ENCODE measurements at regions not wholly inside any gene's neighbourhood (a gene's known extent, or its start where the extent isn't known, plus 50 kb on each side); places are given as distances from the start of the nearest gene placed in this dataset.
A peak's percentile ranks its signal among the peaks of the same experiment; 100 is the strongest.

DNA sequence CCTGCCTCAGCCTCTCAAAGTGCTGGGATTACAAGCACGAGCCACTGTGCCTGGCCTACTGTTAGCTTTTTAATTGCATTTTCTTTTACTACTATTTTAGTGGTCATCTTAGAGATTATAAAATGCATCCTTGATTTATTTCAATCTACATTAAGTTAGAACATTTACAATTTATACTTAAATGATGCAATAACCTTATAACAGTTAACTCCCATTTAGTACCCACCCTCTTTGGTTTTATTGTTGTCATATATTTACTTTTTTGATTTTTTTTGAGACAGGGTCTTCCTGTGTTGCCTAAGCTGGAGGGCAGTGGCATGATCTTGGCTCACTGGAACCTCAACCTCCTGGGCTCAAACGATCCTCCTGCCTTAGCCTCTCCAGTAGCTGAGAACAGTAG, 77.3 kb downstream of the PPCDC start:
- H3K27ac ChIP-seq = no peak overlapping the region
- TF ChIP-seq, protein P1, sequence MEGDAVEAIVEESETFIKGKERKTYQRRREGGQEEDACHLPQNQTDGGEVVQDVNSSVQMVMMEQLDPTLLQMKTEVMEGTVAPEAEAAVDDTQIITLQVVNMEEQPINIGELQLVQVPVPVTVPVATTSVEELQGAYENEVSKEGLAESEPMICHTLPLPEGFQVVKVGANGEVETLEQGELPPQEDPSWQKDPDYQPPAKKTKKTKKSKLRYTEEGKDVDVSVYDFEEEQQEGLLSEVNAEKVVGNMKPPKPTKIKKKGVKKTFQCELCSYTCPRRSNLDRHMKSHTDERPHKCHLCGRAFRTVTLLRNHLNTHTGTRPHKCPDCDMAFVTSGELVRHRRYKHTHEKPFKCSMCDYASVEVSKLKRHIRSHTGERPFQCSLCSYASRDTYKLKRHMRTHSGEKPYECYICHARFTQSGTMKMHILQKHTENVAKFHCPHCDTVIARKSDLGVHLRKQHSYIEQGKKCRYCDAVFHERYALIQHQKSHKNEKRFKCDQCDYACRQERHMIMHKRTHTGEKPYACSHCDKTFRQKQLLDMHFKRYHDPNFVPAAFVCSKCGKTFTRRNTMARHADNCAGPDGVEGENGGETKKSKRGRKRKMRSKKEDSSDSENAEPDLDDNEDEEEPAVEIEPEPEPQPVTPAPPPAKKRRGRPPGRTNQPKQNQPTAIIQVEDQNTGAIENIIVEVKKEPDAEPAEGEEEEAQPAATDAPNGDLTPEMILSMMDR (conservative IDR thresholded peaks at IDR 0.05; ENCODE audit: low read depth) = no peak
- ChIA-PET CTCF (no interaction called here), POLR2A (ENCODE audit: low non-redundant PET) (no interaction called here)
- no peak for DNase-seq (ENCODE audit: low spot score)

DNA sequence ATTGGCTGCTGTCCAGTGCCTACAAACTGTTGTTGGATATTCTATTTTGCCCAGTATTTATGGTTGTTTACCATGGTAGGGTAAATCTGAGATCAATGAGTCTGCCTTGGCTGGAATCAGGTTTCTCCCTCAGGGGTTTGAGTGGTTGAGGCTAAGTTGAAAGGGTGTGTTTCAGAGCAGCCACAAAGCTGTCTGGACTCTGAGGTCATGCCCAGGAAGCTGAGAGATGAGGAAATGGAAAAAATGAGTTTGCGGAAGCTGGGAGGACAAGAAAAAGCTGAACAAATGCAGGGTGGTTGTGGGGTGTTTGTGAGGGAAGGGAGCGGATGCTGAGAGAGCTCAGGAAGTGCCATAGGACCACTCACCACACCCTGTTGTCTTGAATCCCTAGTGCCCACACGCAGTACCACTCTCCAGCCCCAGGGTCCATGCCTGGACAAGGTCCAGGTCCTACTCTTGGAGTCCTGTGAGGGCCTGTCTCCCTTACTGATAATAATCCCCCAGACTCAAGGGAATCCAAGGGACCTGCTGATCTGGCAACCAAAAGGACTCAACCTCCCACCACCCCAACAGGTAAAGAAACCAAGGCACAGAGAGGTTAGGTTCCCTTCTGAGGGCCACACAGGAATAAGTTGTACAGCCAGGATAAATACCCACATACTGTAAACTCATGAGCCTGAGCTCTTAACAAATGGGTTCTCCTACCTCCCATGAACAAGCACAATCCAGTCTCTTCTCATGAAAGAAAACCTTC, 81.6 kb downstream of the PPCDC start:
- TF ChIP-seq, protein P1 (conservative IDR thresholded peaks at IDR 0.05; ENCODE audit: low read depth) = no peak
- H3K27ac ChIP-seq = peak overlapping the region; percentile 67
- DNase-seq (ENCODE audit: low spot score) = peak; percentile 94
- ChIA-PET CTCF (interaction anchor here (0.6 to 1.1 kb wide), 4 partner anchors 13 to 96 kb away, joined by 3 read pairs; partner anchors contain the start of gene C15orf39), POLR2A (ENCODE audit: low non-redundant PET) (interaction anchor here (0.7 to 0.9 kb wide), 2 partner anchors 82 to 97 kb away, joined by 3 read pairs; partner anchors contain the start of gene PPCDC)

DNA sequence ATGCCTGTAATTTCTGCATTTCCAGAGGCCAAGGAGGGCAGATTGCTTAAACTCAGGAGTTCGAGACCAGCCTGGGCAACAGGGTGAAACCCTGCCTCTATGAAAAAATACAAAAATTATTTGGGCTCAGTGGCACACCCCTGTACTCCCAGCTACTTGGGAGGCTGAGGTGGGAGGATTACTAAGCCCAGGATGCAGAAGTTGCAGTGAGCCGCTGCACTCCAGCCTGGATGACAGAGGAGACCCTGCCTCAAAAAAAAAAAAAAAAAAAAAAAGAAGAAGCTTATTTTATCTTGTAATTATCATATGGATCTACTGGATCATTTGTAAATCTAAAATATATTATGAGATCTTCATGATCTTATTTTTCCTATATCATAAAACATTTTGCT, 84.1 kb downstream of the PPCDC start:
- ChIA-PET POLR2A (ENCODE audit: low non-redundant PET) (interaction anchor here (1.3 kb wide), 1 partner anchor 99 kb away, joined by 3 read pairs; no protein-coding TSS in a partner anchor), CTCF (interaction anchor here (0.7 kb wide), 1 partner anchor 82 kb away, joined by 4 read pairs; no protein-coding TSS in a partner anchor)
- H3K27ac ChIP-seq = no peak overlapping the region; the same call in 1 of the 2 replicates

DNA sequence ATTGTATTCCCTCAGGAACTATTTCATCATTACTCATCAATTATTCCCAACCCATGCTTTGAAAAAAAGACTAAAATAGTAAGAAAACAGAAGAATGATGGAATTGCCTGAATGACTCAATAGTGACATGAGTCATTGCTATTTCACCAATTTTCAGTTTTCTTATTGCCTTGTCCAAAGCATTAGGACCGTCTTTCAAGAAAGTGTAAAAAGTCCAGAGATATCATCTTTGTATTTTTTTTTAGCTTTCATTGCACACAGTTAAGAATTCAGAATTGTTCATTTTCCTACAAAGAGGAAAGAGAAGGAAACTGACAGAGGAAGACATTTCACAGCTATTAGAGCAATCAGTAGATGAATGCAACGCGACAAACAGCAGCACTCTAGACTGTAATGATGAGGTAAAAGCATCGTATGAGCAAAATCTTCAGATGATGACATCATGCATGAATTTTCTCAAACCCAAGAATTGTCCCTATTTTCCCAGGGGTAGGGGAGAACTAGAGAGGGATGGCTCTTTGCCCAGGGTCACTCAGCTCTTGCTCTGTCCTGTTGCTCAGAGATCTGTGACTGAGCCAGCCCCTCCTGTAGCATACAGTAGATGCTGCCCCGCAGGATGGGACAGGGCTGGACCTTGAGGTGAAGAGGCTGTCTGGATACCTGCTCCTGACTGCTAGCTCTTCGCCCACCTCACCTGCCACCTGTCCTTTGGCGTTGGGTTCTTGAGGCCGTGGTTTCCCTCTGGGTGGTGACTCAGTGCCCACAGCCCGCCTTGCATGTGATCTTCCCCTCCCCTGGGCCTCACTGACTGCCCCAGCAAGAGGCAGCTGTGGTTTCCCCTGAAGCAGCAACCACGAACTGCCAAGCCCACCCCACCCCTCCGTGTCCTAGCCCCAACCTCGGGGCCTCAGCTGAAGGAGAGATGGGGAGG, 84.8 kb downstream of the PPCDC start:
- POLR2A ChIA-PET (ENCODE audit: low non-redundant PET) = interaction anchor here (1.3 kb wide), 1 partner anchor 99 kb away, joined by 3 read pairs; no protein-coding TSS in a partner anchor
- TF ChIP-seq, protein P1 (conservative IDR thresholded peaks at IDR 0.05; ENCODE audit: low read depth) = no peak
- peak overlapping the region; percentile 46 for H3K27ac ChIP-seq

More for the DNA sequence above, 84.1 kb downstream of the PPCDC start:
- DNase-seq (ENCODE audit: low spot score) = no peak
- TF ChIP-seq, protein P1 (conservative IDR thresholded peaks at IDR 0.05; ENCODE audit: low read depth) = no peak

DNA sequence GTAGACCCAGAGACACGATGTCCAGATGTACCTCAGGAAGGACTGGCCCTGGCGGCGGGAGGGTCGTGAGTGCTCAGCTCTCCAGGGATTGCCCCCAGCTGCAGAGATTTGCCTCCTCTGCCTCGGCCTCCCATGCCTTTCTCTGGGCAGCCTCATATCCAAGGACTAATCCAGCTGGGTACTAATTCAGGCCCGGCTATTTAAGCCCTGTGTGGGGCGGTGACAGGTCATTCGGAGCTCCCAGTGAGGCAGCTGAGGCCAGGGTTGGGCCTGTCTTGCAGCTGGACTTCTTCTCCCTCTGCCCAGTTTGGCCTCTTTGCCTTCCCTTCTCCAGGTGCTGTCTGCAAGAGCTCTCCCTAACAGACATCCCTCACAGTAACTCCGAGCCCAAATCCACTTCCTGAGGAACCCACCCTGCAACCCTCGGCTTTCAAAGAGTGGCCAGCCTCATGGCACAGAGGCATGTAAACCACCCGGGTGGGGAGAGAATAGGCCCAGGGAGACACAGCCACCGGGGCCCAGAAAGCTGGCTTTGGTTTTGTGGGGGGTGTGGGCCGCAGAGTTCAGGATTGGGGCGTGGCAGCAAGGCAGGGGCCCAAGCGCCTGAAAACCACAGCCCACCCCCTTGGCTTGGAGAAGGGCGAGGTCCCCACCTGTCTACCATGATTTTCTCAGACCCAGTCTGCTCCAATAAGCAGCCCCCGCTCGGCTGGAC, 85.8 kb downstream of the PPCDC start:
- no peak overlapping the region for H3K27ac ChIP-seq
- POLR2A ChIA-PET (ENCODE audit: low non-redundant PET) = no interaction called here
- no peak for DNase-seq (ENCODE audit: low spot score)
- CTCF ChIA-PET = interaction anchor here (1.0 kb wide), 1 partner anchor 74 kb away, joined by 4 read pairs; no protein-coding TSS in a partner anchor
- TF ChIP-seq, protein P1 (conservative IDR thresholded peaks at IDR 0.05; ENCODE audit: low read depth) = no peak

More for the DNA sequence above, 84.8 kb downstream of the PPCDC start:
- peak; percentile 80 for DNase-seq (ENCODE audit: low spot score)
- CTCF ChIA-PET = interaction anchor here (0.7 to 1.0 kb wide), 2 partner anchors 75 to 83 kb away, joined by 4 read pairs; no protein-coding TSS in a partner anchor
